ENCODE measurements at regions not wholly inside any gene's neighbourhood (a gene's known extent, or its start where the extent isn't known, plus 50 kb on each side); places are given as distances from the start of the nearest gene placed in this dataset.

DNA sequence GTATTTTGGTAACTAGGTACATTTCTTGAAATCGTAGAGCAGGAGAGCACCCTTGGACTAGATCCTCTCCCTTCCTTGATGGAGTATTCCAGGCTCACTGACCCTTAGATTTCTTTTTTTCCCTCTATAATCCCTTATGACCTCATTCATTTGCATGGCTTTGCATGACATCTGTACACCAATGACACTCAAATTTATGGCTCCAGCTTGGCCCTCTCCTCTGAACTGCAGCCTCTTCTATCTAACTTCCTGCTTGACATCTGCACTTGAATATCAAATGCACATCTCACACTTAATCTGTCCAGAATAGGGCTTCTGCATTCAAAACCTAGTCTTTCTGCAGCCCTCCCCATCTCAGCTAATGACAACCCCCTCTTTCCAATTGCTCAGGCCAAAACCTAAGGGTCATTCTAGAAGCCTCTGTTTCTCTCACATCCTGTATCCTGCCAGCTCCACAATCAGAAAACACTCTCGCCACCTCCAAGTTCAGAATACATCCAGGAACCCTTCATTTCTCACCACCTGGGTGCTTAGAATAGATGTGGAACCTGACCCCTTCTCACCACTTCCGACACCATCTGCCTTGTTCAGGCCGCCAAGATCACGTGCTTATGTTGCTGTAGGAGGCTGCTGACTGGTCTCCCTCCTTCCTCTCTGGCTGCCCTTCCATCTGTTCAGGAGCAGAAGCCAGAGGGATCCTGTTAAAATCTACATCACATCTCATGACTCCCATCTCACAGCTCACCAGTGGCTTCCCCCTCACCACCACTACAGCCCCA is 138.9 kb upstream of the MTNR1B start:
- no peak overlapping the region for H3K4me3 ChIP-seq (ENCODE audit: low read depth, low read length)
- in situ Hi-C loops (cut with HindIII; ENCODE audit: low sequenced_read_pairs) = no loop called here
- DNase-seq (ENCODE audit: low read depth) = no peak
- TF ChIP-seq, protein P1, sequence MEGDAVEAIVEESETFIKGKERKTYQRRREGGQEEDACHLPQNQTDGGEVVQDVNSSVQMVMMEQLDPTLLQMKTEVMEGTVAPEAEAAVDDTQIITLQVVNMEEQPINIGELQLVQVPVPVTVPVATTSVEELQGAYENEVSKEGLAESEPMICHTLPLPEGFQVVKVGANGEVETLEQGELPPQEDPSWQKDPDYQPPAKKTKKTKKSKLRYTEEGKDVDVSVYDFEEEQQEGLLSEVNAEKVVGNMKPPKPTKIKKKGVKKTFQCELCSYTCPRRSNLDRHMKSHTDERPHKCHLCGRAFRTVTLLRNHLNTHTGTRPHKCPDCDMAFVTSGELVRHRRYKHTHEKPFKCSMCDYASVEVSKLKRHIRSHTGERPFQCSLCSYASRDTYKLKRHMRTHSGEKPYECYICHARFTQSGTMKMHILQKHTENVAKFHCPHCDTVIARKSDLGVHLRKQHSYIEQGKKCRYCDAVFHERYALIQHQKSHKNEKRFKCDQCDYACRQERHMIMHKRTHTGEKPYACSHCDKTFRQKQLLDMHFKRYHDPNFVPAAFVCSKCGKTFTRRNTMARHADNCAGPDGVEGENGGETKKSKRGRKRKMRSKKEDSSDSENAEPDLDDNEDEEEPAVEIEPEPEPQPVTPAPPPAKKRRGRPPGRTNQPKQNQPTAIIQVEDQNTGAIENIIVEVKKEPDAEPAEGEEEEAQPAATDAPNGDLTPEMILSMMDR (IDR thresholded peaks at IDR 0.05; ENCODE audit: low read depth, low read length, missing control alignments) = no peak

- DNase-seq (ENCODE audit: low read depth) = no peak
- TF ChIP-seq, protein P1 (IDR thresholded peaks at IDR 0.05; ENCODE audit: low read depth, low read length, missing control alignments) = no peak
- H3K4me3 ChIP-seq (ENCODE audit: low read depth, low read length) = no peak overlapping the region
- in situ Hi-C loops (cut with HindIII; ENCODE audit: low sequenced_read_pairs) = no loop called here
Observed at GRCh38 chr11:92834296-92835020, 135.0 kb upstream of the MTNR1B start.

- no peak for DNase-seq (ENCODE audit: low read depth)
- no peak overlapping the region for H3K4me3 ChIP-seq (ENCODE audit: low read depth, low read length)
- in situ Hi-C loops (cut with HindIII; ENCODE audit: low sequenced_read_pairs) = no loop called here
- TF ChIP-seq, protein P1 (IDR thresholded peaks at IDR 0.05; ENCODE audit: low read depth, low read length, missing control alignments) = no peak
Observed at GRCh38 chr11:92837595-92837994, 131.9 kb upstream of the MTNR1B start.

DNA sequence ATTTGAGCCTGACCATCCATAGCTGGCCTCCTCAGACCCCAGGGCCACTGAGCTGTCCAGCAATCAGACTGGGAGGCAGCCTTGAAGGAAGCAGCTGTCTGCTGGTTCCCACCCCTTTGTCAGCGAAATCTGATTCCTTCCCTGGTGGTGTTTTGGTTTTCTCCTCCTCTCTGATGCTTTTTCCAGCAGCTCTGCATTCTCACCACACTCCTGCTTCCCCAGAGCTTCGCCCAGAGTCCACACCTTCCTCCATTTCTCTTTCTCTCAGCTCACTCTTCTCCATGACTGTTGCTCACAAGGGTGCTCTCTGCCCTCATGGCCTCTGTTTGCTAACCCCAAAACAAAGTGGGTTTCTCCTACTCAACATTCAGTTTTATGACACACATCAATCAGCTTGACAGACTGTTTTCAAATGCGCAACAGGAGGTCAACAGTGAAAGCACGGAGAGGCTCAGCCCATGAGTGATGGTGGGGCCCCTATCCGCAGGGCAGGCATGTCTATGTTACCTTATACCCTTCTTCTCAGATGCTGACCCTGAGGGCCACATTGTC is 130.6 kb upstream of the MTNR1B start:
- TF ChIP-seq, protein P1 (IDR thresholded peaks at IDR 0.05; ENCODE audit: low read depth, low read length, missing control alignments) = no peak
- H3K4me3 ChIP-seq (ENCODE audit: low read depth, low read length) = no peak overlapping the region
- DNase-seq (ENCODE audit: low read depth) = no peak
- in situ Hi-C loops (cut with HindIII; ENCODE audit: low sequenced_read_pairs) = no loop called here

DNA sequence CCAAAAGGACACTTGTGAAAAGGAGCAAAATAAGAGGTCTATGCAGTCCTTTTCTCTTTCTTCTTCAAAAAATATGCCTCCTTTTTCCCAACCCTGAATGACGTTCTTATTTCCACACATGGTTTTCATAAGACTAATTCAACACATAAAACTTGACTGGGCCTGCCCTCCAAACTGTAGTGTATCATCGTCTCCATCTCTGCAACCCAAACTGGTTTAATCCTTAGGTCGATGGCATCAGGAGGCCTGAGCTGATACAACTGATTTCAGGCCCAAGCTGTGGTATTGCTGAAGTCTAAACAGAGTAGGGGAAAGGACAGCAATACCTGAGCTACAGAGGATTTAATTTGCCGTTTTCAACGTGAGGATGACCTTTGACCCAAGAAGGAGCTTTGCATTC is 130.0 kb upstream of the MTNR1B start:
- H3K4me3 ChIP-seq (ENCODE audit: low read depth, low read length) = no peak overlapping the region
- DNase-seq (ENCODE audit: low read depth) = no peak
- in situ Hi-C loops (cut with HindIII; ENCODE audit: low sequenced_read_pairs) = no loop called here
- TF ChIP-seq, protein P1 (IDR thresholded peaks at IDR 0.05; ENCODE audit: low read depth, low read length, missing control alignments) = no peak

GRCh38 chr11:92841719-92842118 is 127.7 kb upstream of the MTNR1B start:
- no peak for DNase-seq (ENCODE audit: low read depth)
- in situ Hi-C loops (cut with HindIII; ENCODE audit: low sequenced_read_pairs) = no loop called here
- no peak overlapping the region for H3K4me3 ChIP-seq (ENCODE audit: low read depth, low read length)
- TF ChIP-seq, protein P1 (IDR thresholded peaks at IDR 0.05; ENCODE audit: low read depth, low read length, missing control alignments) = no peak
